Tibial artery (tissue), 4 donors: ENCODE measurements at regions not wholly inside any gene's neighbourhood (a gene's known extent, or its start where the extent isn't known, plus 50 kb on each side); places are given as distances from the start of the nearest gene placed in this dataset.

ENCODE experiments used
- DNase-seq, 2 donors: peaks; one replicate each; pipeline ENCODE4 v3.0.0-alpha.2; 2019
- H3K27ac ChIP-seq, 2 donors: fragments of 200-600 bp; sonication (generic) in 1 of 2; 1 replicate in 1 of 2; 2 replicates in 1 of 2; pipeline ENCODE4 v1.5.1; 2018 to 2019; ENCODE audit warnings: mild to moderate bottlenecking in 1 of 2
- H3K27me3 ChIP-seq, 2 donors: fragments of 200-600 bp; sonication (generic) in 1 of 2; one replicate each; pipeline versions ENCODE4 v1.5.1 to v1.6.0; 2016 to 2019
- H3K36me3 ChIP-seq, 3 donors: fragments of 200-600 bp; sonication (generic) in 2 of 3; one replicate each; pipeline ENCODE4 v1.5.1; 2016 to 2019; ENCODE audit warnings: mild to moderate bottlenecking in 2 of 3
- H3K4me1 ChIP-seq, 4 donors: fragments of 200-600 bp; sonication (generic) in 2 of 4; 1 replicate in 3 of 4; 2 replicates in 1 of 4; pipeline ENCODE4 v1.5.1; 2016 to 2019
- H3K4me3 ChIP-seq, 2 donors: fragments of 200-600 bp; sonication (generic) in 1 of 2; 1 replicate in 1 of 2; 2 replicates in 1 of 2; pipeline ENCODE4 v1.5.1; 2018 to 2019; ENCODE audit warnings: mild to moderate bottlenecking in 2 of 2
- H3K9me3 ChIP-seq, 3 donors: fragments of 200-600 bp; sonication (generic) in 1 of 3; one replicate each; pipeline ENCODE4 v1.5.1; 2016 to 2019
- intact Hi-C: fragments of 100-400 bp; cut with DNase I; formaldehyde crosslinking; loops from one replicate; pipeline ENCODE4 v1.15.0; 2023; ENCODE audit warnings: low total_unique reads
- TF ChIP-seq, protein P1 (sequence below), 2 experiments: fragments of 200-600 bp in 1 of 2; fragments of 450-650 bp in 1 of 2; IDR thresholded peaks; one replicate each; pipeline ENCODE4 v1.5.1; 2017 to 2019; ENCODE audit warnings: antibody characterized with exemption in 2 of 2, mild to moderate bottlenecking in 1 of 2, moderate library complexity in 1 of 2

- H3K4me1 ChIP-seq = peaks cover 0 to 10% (median 3%) of the 10 kb centered on the region in 4 donors
- no peak overlapping the region for H3K4me3 ChIP-seq
- H3K27ac ChIP-seq = no peak overlapping the region
- TF ChIP-seq, protein P1, sequence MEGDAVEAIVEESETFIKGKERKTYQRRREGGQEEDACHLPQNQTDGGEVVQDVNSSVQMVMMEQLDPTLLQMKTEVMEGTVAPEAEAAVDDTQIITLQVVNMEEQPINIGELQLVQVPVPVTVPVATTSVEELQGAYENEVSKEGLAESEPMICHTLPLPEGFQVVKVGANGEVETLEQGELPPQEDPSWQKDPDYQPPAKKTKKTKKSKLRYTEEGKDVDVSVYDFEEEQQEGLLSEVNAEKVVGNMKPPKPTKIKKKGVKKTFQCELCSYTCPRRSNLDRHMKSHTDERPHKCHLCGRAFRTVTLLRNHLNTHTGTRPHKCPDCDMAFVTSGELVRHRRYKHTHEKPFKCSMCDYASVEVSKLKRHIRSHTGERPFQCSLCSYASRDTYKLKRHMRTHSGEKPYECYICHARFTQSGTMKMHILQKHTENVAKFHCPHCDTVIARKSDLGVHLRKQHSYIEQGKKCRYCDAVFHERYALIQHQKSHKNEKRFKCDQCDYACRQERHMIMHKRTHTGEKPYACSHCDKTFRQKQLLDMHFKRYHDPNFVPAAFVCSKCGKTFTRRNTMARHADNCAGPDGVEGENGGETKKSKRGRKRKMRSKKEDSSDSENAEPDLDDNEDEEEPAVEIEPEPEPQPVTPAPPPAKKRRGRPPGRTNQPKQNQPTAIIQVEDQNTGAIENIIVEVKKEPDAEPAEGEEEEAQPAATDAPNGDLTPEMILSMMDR (IDR thresholded peaks at IDR 0.05) = no peak
- H3K36me3 ChIP-seq = no peaks in the 10 kb centered on the region
- DNase-seq = no peak
- intact Hi-C loops = no loop called here
- H3K27me3 ChIP-seq = no peaks in the 10 kb centered on the region
- no peaks in the 10 kb centered on the region for H3K9me3 ChIP-seq
Measured at GRCh38 chr16:9141813-9142212, 50.4 kb downstream of the HAPSTR1 start.

GRCh38 chr16:9144106-9144505 lies 52.7 kb downstream of the HAPSTR1 start:
- no peak for DNase-seq
- intact Hi-C loops = no loop called here

GRCh38 chr16:9148374-9149015 lies 57.1 kb downstream of the HAPSTR1 start:
- Histone ChIP-seq H3K36me3 (no peaks in the 10 kb centered on the region), H3K27ac (no peak overlapping the region), H3K4me3 (no peak overlapping the region), H3K9me3 (no peaks in the 10 kb centered on the region), H3K4me1 (no peaks in the 10 kb centered on the region), H3K27me3 (peaks cover 0 to 3% of the 10 kb centered on the region in 2 donors)
- DNase-seq = no peak
- intact Hi-C loops = no loop called here
- TF ChIP-seq, protein P1 (IDR thresholded peaks at IDR 0.05) = no peak

More at GRCh38 chr16:9144106-9144505, 52.7 kb downstream of the HAPSTR1 start:
- peaks cover 0 to 4% (median 2%) of the 10 kb centered on the region in 4 donors for H3K4me1 ChIP-seq
- H3K36me3 ChIP-seq = no peaks in the 10 kb centered on the region
- no peak overlapping the region for H3K4me3 ChIP-seq
- no peaks in the 10 kb centered on the region for H3K9me3 ChIP-seq
- TF ChIP-seq, protein P1 (IDR thresholded peaks at IDR 0.05) = no peak
- no peaks in the 10 kb centered on the region for H3K27me3 ChIP-seq
- H3K27ac ChIP-seq = no peak overlapping the region

DNA sequence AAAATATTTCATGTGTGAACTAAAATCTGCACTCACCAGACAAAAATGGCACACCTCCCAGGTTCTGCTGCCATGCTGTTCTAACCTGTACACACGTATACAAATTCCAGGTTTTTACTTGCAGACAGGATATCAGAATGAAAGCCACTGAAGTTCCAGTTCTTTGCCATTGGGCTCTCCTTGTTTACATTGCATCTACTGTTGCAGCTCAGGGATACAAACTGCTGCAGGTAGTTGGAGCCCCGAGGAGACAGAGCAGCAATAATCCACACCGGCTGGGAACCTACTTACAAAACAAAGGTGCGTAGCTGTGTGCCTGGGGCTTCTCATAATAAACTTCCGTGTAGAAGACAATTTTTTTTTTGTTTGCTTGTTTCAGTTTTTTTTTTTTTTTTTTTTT lies 59.6 kb downstream of the HAPSTR1 start:
- Histone ChIP-seq H3K27ac (no peak overlapping the region), H3K9me3 (no peaks in the 10 kb centered on the region), H3K4me1 (no peaks in the 10 kb centered on the region), H3K36me3 (no peaks in the 10 kb centered on the region), H3K27me3 (peaks cover 0 to 16% of the 10 kb centered on the region in 2 donors), H3K4me3 (no peak overlapping the region)
- DNase-seq = no peak
- TF ChIP-seq, protein P1 (IDR thresholded peaks at IDR 0.05) = no peak
- intact Hi-C loops = no loop called here

GRCh38 chr16:9151597-9151996 lies 60.2 kb downstream of the HAPSTR1 start:
- TF ChIP-seq, protein P1 (IDR thresholded peaks at IDR 0.05) = no peak
- H3K4me3 ChIP-seq = no peak overlapping the region
- no peaks in the 10 kb centered on the region for H3K4me1 ChIP-seq
- no peak overlapping the region for H3K27ac ChIP-seq
- peaks cover 0 to 16% of the 10 kb centered on the region in 2 donors for H3K27me3 ChIP-seq
- no peak for DNase-seq
- intact Hi-C loops = no loop called here
- H3K9me3 ChIP-seq = no peaks in the 10 kb centered on the region
- no peaks in the 10 kb centered on the region for H3K36me3 ChIP-seq
